Gastrocnemius medialis (tissue), 4 donors: ENCODE measurements at regions not wholly inside any gene's neighbourhood (a gene's known extent, or its start where the extent isn't known, plus 50 kb on each side); places are given as distances from the start of the nearest gene placed in this dataset.

ENCODE experiments used
- ATAC-seq, 2 donors: fragments of 150-250 bp; one replicate each; pipeline ENCODE4 v1.9.1; 2016
- DNase-seq, 2 donors: peaks; one replicate each; pipeline ENCODE4 v3.0.0-alpha.2; 2019
- H3K27ac ChIP-seq, 4 donors: fragments of 200-600 bp; sonication (generic); 1 replicate in 1 of 4; 2 replicates in 3 of 4; pipeline ENCODE4 v1.5.1; 2016 to 2018; ENCODE audit warnings: mild to moderate bottlenecking in 2 of 4, moderate library complexity in 1 of 4
- H3K27me3 ChIP-seq, 3 donors: fragments of 200-600 bp; sonication (generic) in 2 of 3; 1 replicate in 1 of 3; 2 replicates in 2 of 3; pipeline versions ENCODE4 v1.5.1 to v1.6.0; 2016 to 2019; ENCODE audit warnings: mild to moderate bottlenecking in 1 of 3, moderate library complexity in 1 of 3
- H3K36me3 ChIP-seq, 2 donors: fragments of 200-600 bp; sonication (generic) in 1 of 2; one replicate each; pipeline ENCODE4 v1.5.1; 2017 to 2018
- H3K4me1 ChIP-seq, 2 donors: fragments of 200-600 bp; sonication (generic) in 1 of 2; one replicate each; pipeline ENCODE4 v1.5.1; 2016 to 2017; ENCODE audit warnings: mild to moderate bottlenecking in 2 of 2
- H3K4me3 ChIP-seq, 4 donors: fragments of 200-600 bp; sonication (generic) in 3 of 4; 1 replicate in 1 of 4; 2 replicates in 3 of 4; pipeline ENCODE4 v1.5.1; 2016 to 2019; ENCODE audit warnings: mild to moderate bottlenecking in 2 of 4
- H3K9me3 ChIP-seq, 3 donors: fragments of 200-600 bp; sonication (generic) in 2 of 3; 1 replicate in 1 of 3; 2 replicates in 2 of 3; pipeline ENCODE4 v1.5.1; 2016 to 2019
- CTCF ChIP-seq, 5 experiments: fragments of 450-650 bp in 3 of 5; fragments of 200-600 bp in 2 of 5; sonication (generic) in 2 of 5; IDR thresholded peaks in 4 of 5; conservative IDR thresholded peaks in 1 of 5; 1 replicate in 4 of 5; 2 replicates in 1 of 5; pipeline ENCODE4 v1.5.1; 2016 to 2019; ENCODE audit warnings: antibody characterized with exemption in 5 of 5, mild to moderate bottlenecking in 3 of 5, moderate library complexity in 3 of 5
- POLR2A ChIP-seq, 2 donors: fragments of 450-650 bp; IDR thresholded peaks; one replicate each; pipeline ENCODE4 v1.6.1; 2017; ENCODE audit warnings: antibody characterized with exemption in 2 of 2, mild to moderate bottlenecking in 2 of 2, moderate library complexity in 2 of 2
- in situ Hi-C, 4 donors: fragments of 200-750 bp; cut with MboI; loops; one replicate each; pipeline versions ENCODE4 v1.15.0 to v1.8.0; 2017; ENCODE audit warnings: low sequenced_read_pairs in 4 of 4
- intact Hi-C: fragments of 100-400 bp; cut with DNase I; formaldehyde crosslinking; loops from one replicate; pipeline ENCODE4 v1.15.1; 2023; ENCODE audit warnings: low total_unique reads

- no peak for TF ChIP-seq POLR2A (IDR thresholded peaks at IDR 0.05)
- Histone ChIP-seq H3K27ac (no peak overlapping the region), H3K4me3 (no peak overlapping the region), H3K36me3 (no peaks in the 10 kb centered on the region), H3K9me3 (no peaks in the 10 kb centered on the region), H3K4me1 (no peaks in the 10 kb centered on the region), H3K27me3 (no peaks in the 10 kb centered on the region)
- no peak for DNase-seq
- in situ Hi-C loops (no loop called here), intact Hi-C loops (no loop called here)
- no peak for ATAC-seq
Measured at GRCh38 chr12:77486872-77487271, 343.8 kb upstream of the NAV3 start.

GRCh38 chr12:77485961-77486854, 344.5 kb upstream of the NAV3 start:
- ATAC-seq (no peak), DNase-seq (no peak)
- no peaks in the 10 kb centered on the region for H3K4me1 ChIP-seq
- intact Hi-C loops (no loop called here), in situ Hi-C loops (no loop called here)
- H3K27ac ChIP-seq: no peak overlapping the region
- H3K27me3 ChIP-seq: no peaks in the 10 kb centered on the region
- H3K9me3 ChIP-seq: no peaks in the 10 kb centered on the region
- no peaks in the 10 kb centered on the region for H3K36me3 ChIP-seq
- no peak overlapping the region for H3K4me3 ChIP-seq
- TF ChIP-seq CTCF (IDR thresholded peaks at IDR 0.05 in 4 of 5, conservative IDR thresholded peaks at IDR 0.05 in 1 of 5) (no peak), POLR2A (IDR thresholded peaks at IDR 0.05) (no peak)

GRCh38 chr12:77481687-77482086, 349.0 kb upstream of the NAV3 start:
- no peak for ATAC-seq
- H3K27me3 ChIP-seq: no peaks in the 10 kb centered on the region
- no peaks in the 10 kb centered on the region for H3K36me3 ChIP-seq
- in situ Hi-C loops (no loop called here), intact Hi-C loops (no loop called here)
- no peak for TF ChIP-seq POLR2A (IDR thresholded peaks at IDR 0.05)
- TF ChIP-seq CTCF (IDR thresholded peaks at IDR 0.05 in 4 of 5, conservative IDR thresholded peaks at IDR 0.05 in 1 of 5): no peak
- no peak overlapping the region for H3K4me3 ChIP-seq
- H3K9me3 ChIP-seq: no peaks in the 10 kb centered on the region
- no peaks in the 10 kb centered on the region for H3K4me1 ChIP-seq
- H3K27ac ChIP-seq: no peak overlapping the region
- DNase-seq: no peak

- intact Hi-C loops: no loop called here
- Histone ChIP-seq H3K36me3 (no peaks in the 10 kb centered on the region), H3K27ac (no peak overlapping the region), H3K4me1 (no peaks in the 10 kb centered on the region), H3K9me3 (no peaks in the 10 kb centered on the region), H3K27me3 (no peaks in the 10 kb centered on the region), H3K4me3 (no peak overlapping the region)
- in situ Hi-C loops: no loop called here
- TF ChIP-seq CTCF (IDR thresholded peaks at IDR 0.05 in 4 of 5, conservative IDR thresholded peaks at IDR 0.05 in 1 of 5) (no peak), POLR2A (IDR thresholded peaks at IDR 0.05) (no peak)
- DNase-seq: no peak
- no peak for ATAC-seq
Measured at GRCh38 chr12:77477907-77478533, 352.7 kb upstream of the NAV3 start.

- Histone ChIP-seq H3K36me3 (no peaks in the 10 kb centered on the region), H3K4me1 (no peaks in the 10 kb centered on the region), H3K9me3 (no peaks in the 10 kb centered on the region), H3K27me3 (no peaks in the 10 kb centered on the region), H3K4me3 (no peak overlapping the region), H3K27ac (no peak overlapping the region)
- ATAC-seq (no peak), DNase-seq (no peak)
- intact Hi-C loops: no loop called here
- in situ Hi-C loops: no loop called here
- no peak for TF ChIP-seq POLR2A (IDR thresholded peaks at IDR 0.05)
- TF ChIP-seq CTCF (IDR thresholded peaks at IDR 0.05 in 4 of 5, conservative IDR thresholded peaks at IDR 0.05 in 1 of 5): no peak
Measured at GRCh38 chr12:77471801-77472200, 358.9 kb upstream of the NAV3 start.
